ENCODE measurements at regions not wholly inside any gene's neighbourhood (a gene's known extent, or its start where the extent isn't known, plus 50 kb on each side); places are given as distances from the start of the nearest gene placed in this dataset.

DNA sequence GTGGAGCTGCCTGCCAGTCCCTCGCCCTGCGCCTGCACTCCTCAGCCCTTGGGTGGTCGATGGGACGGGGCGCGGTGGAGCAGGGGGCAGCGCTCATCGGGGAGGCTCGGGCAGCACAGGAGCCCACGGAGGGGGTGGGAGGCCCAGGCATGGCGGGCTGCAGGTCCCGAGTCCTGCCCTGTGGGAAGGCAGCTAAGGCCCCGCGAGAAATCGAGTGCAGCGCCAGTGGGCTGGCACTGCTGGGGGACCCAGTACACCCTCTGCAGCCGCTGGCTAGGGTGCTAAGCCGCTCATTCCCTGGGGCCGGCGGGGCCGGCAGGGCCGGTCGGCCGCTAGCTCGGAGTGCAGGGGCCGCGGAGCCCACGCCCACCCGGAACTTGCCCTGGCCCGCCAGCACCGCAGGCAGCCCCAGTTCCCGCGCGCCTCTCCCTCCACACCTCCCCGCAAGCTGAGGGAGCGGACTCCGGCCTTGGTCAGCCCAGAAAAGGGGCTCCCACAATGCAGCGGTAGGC, 565.9 kb upstream of the NRG3 start:
- TF ChIP-seq, protein P1, sequence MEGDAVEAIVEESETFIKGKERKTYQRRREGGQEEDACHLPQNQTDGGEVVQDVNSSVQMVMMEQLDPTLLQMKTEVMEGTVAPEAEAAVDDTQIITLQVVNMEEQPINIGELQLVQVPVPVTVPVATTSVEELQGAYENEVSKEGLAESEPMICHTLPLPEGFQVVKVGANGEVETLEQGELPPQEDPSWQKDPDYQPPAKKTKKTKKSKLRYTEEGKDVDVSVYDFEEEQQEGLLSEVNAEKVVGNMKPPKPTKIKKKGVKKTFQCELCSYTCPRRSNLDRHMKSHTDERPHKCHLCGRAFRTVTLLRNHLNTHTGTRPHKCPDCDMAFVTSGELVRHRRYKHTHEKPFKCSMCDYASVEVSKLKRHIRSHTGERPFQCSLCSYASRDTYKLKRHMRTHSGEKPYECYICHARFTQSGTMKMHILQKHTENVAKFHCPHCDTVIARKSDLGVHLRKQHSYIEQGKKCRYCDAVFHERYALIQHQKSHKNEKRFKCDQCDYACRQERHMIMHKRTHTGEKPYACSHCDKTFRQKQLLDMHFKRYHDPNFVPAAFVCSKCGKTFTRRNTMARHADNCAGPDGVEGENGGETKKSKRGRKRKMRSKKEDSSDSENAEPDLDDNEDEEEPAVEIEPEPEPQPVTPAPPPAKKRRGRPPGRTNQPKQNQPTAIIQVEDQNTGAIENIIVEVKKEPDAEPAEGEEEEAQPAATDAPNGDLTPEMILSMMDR (IDR thresholded peaks at IDR 0.05) = no peak
- no peak for TF ChIP-seq EP300 (IDR thresholded peaks at IDR 0.05)
- DNase-seq (peak in 1 of 2 donors; percentile 73), ATAC-seq (ENCODE audit: low FRiP score in 2 of 2) (no peak)
- no peak overlapping the region for H3K27ac ChIP-seq
- 95% methylated on average over 37 of the region's 38 CpGs; no CpG with 5 or more reads in 1 of the 2 donors for WGBS, 2 donors
- no peaks in the 10 kb centered on the region for H3K4me1 ChIP-seq
- no peak overlapping the region for H3K4me3 ChIP-seq
- H3K9me3 ChIP-seq = peaks cover 0 to 6% (median 0%) of the 10 kb centered on the region in 4 donors
- no peaks in the 10 kb centered on the region for H3K27me3 ChIP-seq
- no peaks in the 10 kb centered on the region for H3K36me3 ChIP-seq

DNA sequence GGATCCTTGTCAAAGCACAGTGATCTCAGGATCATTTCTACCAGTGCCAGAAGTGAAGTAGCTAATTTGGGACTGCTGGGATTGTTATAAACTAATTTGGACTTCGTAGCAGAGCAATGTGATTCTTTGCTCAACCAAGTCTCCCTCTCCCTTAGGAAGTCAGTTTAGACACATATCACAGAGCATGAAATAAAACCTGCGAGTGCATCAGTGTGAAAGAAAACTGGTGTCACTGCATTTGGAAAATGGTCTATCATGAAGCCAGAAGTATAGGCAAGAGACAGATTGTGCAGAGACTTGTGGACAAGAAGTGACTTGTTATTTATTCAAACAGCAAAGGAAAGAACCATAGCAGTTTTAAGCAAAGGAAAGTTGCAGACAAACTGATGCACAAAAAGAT, 560.5 kb upstream of the NRG3 start:
- no peaks in the 10 kb centered on the region for H3K27me3 ChIP-seq
- 69 to 74% methylated on average over 2 of the region's 2 CpGs for WGBS, 2 donors
- ATAC-seq (ENCODE audit: low FRiP score in 2 of 2) = no peak
- no peaks in the 10 kb centered on the region for H3K36me3 ChIP-seq
- DNase-seq = no peak
- H3K4me3 ChIP-seq = no peak overlapping the region
- TF ChIP-seq, protein P1 (IDR thresholded peaks at IDR 0.05) = no peak
- no peak for TF ChIP-seq POLR2A (IDR thresholded peaks at IDR 0.05)
- TF ChIP-seq EP300 (IDR thresholded peaks at IDR 0.05) = no peak
- no peak for TF ChIP-seq POLR2AphosphoS5 (IDR thresholded peaks at IDR 0.05)
- no peak overlapping the region for H3K27ac ChIP-seq
- peaks cover 0 to 1% (median 0%) of the 10 kb centered on the region in 4 donors for H3K9me3 ChIP-seq
- H3K4me1 ChIP-seq = no peaks in the 10 kb centered on the region

DNA sequence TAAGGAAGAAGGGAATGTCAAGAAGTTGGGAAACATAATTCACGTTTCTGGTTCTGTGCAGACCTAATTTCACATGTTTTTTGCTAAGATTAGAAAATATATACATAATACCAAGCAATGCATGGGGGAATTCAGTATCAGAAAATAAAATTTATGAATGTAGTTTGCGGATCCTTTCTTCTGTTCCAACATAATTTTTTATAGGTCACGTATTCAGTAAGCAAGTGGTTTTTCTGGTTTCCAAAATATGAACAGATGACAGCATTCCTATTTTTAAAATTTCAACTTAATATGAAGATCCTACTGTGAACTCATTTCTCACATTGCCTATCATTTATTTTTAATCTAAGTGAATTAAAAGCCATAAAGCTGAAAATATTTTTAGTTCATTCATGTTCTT, 560.0 kb upstream of the NRG3 start:
- H3K27me3 ChIP-seq = no peaks in the 10 kb centered on the region
- TF ChIP-seq POLR2AphosphoS5 (IDR thresholded peaks at IDR 0.05) = no peak
- no peak for TF ChIP-seq EP300 (IDR thresholded peaks at IDR 0.05)
- no peak for TF ChIP-seq POLR2A (IDR thresholded peaks at IDR 0.05)
- TF ChIP-seq, protein P1 (IDR thresholded peaks at IDR 0.05) = no peak
- no peaks in the 10 kb centered on the region for H3K9me3 ChIP-seq
- no peak overlapping the region for H3K27ac ChIP-seq
- no peaks in the 10 kb centered on the region for H3K4me1 ChIP-seq
- ATAC-seq (ENCODE audit: low FRiP score in 2 of 2) (no peak), DNase-seq (no peak)
- WGBS, 2 donors = 75 to 76% methylated on average over 3 of the region's 3 CpGs
- no peak overlapping the region for H3K4me3 ChIP-seq
- H3K36me3 ChIP-seq = no peaks in the 10 kb centered on the region

GRCh38 chr10:81348003-81348402, 527.0 kb upstream of the NRG3 start:
- WGBS, 2 donors = 90 to 93% methylated on average over 1 of the region's 1 CpG
- ATAC-seq (ENCODE audit: low FRiP score in 2 of 2) (no peak), DNase-seq (no peak)
- Histone ChIP-seq H3K4me1 (no peaks in the 10 kb centered on the region), H3K36me3 (no peaks in the 10 kb centered on the region), H3K4me3 (no peak overlapping the region), H3K27ac (no peak overlapping the region), H3K27me3 (no peaks in the 10 kb centered on the region), H3K9me3 (no peaks in the 10 kb centered on the region)
- TF ChIP-seq POLR2A (IDR thresholded peaks at IDR 0.05) (no peak), EP300 (IDR thresholded peaks at IDR 0.05) (no peak), POLR2AphosphoS5 (IDR thresholded peaks at IDR 0.05) (no peak)
- TF ChIP-seq, protein P1 (IDR thresholded peaks at IDR 0.05) = no peak

DNA sequence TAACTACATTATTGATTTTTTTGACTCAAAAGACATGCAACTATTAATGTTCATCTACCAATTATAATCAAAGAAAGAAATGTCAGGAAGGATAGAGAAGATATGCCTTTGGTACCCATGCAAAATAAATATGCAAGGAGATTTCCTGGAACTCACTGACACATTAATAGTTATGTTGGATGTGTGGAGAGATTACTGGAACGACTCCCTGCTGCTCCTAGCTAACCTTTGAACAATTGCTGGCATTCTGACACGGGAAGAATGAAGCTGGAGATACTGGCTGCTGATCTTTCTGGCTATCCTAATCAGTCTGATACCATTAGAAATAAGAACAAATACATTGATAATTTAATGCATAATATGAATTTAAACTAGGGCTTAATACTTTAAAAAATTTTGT, 507.9 kb upstream of the NRG3 start:
- Histone ChIP-seq H3K9me3 (peaks cover 0 to 4% (median 0%) of the 10 kb centered on the region in 4 donors), H3K27ac (no peak overlapping the region), H3K4me1 (no peaks in the 10 kb centered on the region), H3K27me3 (no peaks in the 10 kb centered on the region), H3K36me3 (no peaks in the 10 kb centered on the region), H3K4me3 (no peak overlapping the region)
- ATAC-seq (ENCODE audit: low FRiP score in 2 of 2) = no peak
- TF ChIP-seq EP300 (IDR thresholded peaks at IDR 0.05) = no peak
- TF ChIP-seq POLR2A (IDR thresholded peaks at IDR 0.05) = no peak
- TF ChIP-seq POLR2AphosphoS5 (IDR thresholded peaks at IDR 0.05) = no peak
- TF ChIP-seq, protein P1 (IDR thresholded peaks at IDR 0.05) = no peak
- no peak for DNase-seq
- 6 to 15% methylated on average over 2 of the region's 2 CpGs for WGBS, 2 donors
